ENCODE measurements at regions not wholly inside any gene's neighbourhood (a gene's known extent, or its start where the extent isn't known, plus 50 kb on each side); places are given as distances from the start of the nearest gene placed in this dataset.

DNA sequence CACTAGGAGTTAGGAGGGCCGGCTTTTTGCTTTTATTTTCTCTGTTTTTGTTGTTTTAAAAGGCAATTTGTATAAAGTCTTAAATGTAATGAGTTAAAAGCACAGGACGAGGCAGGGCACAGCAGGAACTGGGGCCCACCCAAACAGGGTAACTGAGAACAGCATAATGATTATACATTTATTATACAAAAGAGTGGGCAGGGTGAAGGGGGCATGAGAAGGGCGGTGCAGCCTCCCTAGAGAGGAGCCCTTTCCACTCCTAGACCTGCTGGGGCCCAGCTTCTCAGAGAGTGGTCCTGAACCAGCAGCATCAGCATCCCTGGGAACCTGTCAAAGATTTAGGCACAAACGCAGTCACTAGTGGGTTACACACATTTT lies 438.0 kb downstream of the AGTPBP1 start:
- TF ChIP-seq, protein P1, sequence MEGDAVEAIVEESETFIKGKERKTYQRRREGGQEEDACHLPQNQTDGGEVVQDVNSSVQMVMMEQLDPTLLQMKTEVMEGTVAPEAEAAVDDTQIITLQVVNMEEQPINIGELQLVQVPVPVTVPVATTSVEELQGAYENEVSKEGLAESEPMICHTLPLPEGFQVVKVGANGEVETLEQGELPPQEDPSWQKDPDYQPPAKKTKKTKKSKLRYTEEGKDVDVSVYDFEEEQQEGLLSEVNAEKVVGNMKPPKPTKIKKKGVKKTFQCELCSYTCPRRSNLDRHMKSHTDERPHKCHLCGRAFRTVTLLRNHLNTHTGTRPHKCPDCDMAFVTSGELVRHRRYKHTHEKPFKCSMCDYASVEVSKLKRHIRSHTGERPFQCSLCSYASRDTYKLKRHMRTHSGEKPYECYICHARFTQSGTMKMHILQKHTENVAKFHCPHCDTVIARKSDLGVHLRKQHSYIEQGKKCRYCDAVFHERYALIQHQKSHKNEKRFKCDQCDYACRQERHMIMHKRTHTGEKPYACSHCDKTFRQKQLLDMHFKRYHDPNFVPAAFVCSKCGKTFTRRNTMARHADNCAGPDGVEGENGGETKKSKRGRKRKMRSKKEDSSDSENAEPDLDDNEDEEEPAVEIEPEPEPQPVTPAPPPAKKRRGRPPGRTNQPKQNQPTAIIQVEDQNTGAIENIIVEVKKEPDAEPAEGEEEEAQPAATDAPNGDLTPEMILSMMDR (IDR thresholded peaks at IDR 0.05; ENCODE audit: low read depth, low read length, missing input control), result no peak
- TF ChIP-seq, protein P2, sequence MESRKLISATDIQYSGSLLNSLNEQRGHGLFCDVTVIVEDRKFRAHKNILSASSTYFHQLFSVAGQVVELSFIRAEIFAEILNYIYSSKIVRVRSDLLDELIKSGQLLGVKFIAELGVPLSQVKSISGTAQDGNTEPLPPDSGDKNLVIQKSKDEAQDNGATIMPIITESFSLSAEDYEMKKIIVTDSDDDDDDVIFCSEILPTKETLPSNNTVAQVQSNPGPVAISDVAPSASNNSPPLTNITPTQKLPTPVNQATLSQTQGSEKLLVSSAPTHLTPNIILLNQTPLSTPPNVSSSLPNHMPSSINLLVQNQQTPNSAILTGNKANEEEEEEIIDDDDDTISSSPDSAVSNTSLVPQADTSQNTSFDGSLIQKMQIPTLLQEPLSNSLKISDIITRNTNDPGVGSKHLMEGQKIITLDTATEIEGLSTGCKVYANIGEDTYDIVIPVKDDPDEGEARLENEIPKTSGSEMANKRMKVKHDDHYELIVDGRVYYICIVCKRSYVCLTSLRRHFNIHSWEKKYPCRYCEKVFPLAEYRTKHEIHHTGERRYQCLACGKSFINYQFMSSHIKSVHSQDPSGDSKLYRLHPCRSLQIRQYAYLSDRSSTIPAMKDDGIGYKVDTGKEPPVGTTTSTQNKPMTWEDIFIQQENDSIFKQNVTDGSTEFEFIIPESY (IDR thresholded peaks at IDR 0.05), result no peak
- TF ChIP-seq GABPA (IDR thresholded peaks at IDR 0.05 in 1 of 2, conservative IDR thresholded peaks at IDR 0.05 in 1 of 2) (no peak), TAF1 (conservative IDR thresholded peaks at IDR 0.05) (no peak)
- TF ChIP-seq, protein P3, sequence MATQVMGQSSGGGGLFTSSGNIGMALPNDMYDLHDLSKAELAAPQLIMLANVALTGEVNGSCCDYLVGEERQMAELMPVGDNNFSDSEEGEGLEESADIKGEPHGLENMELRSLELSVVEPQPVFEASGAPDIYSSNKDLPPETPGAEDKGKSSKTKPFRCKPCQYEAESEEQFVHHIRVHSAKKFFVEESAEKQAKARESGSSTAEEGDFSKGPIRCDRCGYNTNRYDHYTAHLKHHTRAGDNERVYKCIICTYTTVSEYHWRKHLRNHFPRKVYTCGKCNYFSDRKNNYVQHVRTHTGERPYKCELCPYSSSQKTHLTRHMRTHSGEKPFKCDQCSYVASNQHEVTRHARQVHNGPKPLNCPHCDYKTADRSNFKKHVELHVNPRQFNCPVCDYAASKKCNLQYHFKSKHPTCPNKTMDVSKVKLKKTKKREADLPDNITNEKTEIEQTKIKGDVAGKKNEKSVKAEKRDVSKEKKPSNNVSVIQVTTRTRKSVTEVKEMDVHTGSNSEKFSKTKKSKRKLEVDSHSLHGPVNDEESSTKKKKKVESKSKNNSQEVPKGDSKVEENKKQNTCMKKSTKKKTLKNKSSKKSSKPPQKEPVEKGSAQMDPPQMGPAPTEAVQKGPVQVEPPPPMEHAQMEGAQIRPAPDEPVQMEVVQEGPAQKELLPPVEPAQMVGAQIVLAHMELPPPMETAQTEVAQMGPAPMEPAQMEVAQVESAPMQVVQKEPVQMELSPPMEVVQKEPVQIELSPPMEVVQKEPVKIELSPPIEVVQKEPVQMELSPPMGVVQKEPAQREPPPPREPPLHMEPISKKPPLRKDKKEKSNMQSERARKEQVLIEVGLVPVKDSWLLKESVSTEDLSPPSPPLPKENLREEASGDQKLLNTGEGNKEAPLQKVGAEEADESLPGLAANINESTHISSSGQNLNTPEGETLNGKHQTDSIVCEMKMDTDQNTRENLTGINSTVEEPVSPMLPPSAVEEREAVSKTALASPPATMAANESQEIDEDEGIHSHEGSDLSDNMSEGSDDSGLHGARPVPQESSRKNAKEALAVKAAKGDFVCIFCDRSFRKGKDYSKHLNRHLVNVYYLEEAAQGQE (IDR thresholded peaks at IDR 0.05), result no peak
- TF ChIP-seq, protein P4, sequence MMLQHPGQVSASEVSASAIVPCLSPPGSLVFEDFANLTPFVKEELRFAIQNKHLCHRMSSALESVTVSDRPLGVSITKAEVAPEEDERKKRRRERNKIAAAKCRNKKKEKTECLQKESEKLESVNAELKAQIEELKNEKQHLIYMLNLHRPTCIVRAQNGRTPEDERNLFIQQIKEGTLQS (IDR thresholded peaks at IDR 0.05), result no peak
